Smooth muscle cell (in vitro differentiated cells): ENCODE measurements at regions not wholly inside any gene's neighbourhood (a gene's known extent, or its start where the extent isn't known, plus 50 kb on each side); places are given as distances from the start of the nearest gene placed in this dataset.
"Not testable (repeated sequence)": the region's sequence is repeated elsewhere in the genome, so short reads cannot be mapped to it uniquely, and the experiment has no call there.

Experiments
- DNase-seq: peaks from one replicate; lab custom pipeline; 2025; ENCODE audit not compliant: unreplicated experiment; lab: John Stamatoyannopoulos, UW
- H2AFZ ChIP-seq: fragments of 200-600 bp; sonication (generic); 2 replicates; pipeline ENCODE4 v1.6.0; 2016; ENCODE audit warnings: antibody characterized with exemption, low read depth, mild to moderate bottlenecking
- H3F3A ChIP-seq: fragments of 200-600 bp; sonication (generic); 2 replicates; pipeline ENCODE4 v1.6.0; 2017; ENCODE audit warnings: antibody characterized with exemption, low read depth
- H3K27ac ChIP-seq: fragments of 200-600 bp; sonication (generic); 2 replicates; pipeline ENCODE4 v1.5.1; 2016; ENCODE audit warnings: low read depth, mild to moderate bottlenecking
- H3K27me3 ChIP-seq: fragments of 200-600 bp; sonication (generic); 2 replicates; pipeline ENCODE4 v1.6.1; 2016; ENCODE audit warnings: low read depth, mild to moderate bottlenecking
- H3K36me3 ChIP-seq: fragments of 200-600 bp; sonication (generic); 2 replicates; pipeline ENCODE4 v1.5.1; 2016; ENCODE audit warnings: low read depth
- H3K4me1 ChIP-seq: fragments of 200-600 bp; sonication (generic); 2 replicates; pipeline ENCODE4 v1.5.1; 2016; ENCODE audit warnings: low read depth
- H3K4me2 ChIP-seq: fragments of 200-600 bp; sonication (generic); 2 replicates; pipeline ENCODE4 v1.6.0; 2016; ENCODE audit warnings: mild to moderate bottlenecking
- H3K4me3 ChIP-seq: fragments of 200-600 bp; sonication (generic); 2 replicates; pipeline ENCODE4 v1.5.1; 2016; ENCODE audit warnings: mild to moderate bottlenecking
- H3K79me2 ChIP-seq: fragments of 200-600 bp; sonication (generic); 2 replicates; pipeline ENCODE4 v1.6.0; 2016; ENCODE audit warnings: low read depth, mild to moderate bottlenecking
- H3K9ac ChIP-seq: fragments of 200-600 bp; sonication (generic); 2 replicates; pipeline ENCODE4 v1.6.0; 2016; ENCODE audit warnings: low read depth
- H3K9me3 ChIP-seq: fragments of 200-600 bp; sonication (generic); replicated peaks from 2 replicates; pipeline ENCODE4 v1.5.1; 2016; ENCODE audit warnings: low read depth
- H4K20me1 ChIP-seq: fragments of 200-600 bp; sonication (generic); 2 replicates; pipeline ENCODE4 v1.6.0; 2016; ENCODE audit warnings: low read depth
- WGBS: methylation state at CpG from one replicate; pipeline ENCODE4 v1.1.7; 2016; ENCODE audit warnings: low lambda C conversion rate; 5-methylcytosine and 5-hydroxymethylcytosine counted together
- TF ChIP-seq, protein P1 (sequence below): fragments of 200-600 bp; sonication (generic); IDR thresholded peaks from 2 replicates; pipeline ENCODE4 v1.5.1; 2017; ENCODE audit warnings: borderline replicate concordance, mild to moderate bottlenecking, antibody characterized with exemption; ENCODE audit not compliant: insufficient read depth, poor library complexity, severe bottlenecking

DNA sequence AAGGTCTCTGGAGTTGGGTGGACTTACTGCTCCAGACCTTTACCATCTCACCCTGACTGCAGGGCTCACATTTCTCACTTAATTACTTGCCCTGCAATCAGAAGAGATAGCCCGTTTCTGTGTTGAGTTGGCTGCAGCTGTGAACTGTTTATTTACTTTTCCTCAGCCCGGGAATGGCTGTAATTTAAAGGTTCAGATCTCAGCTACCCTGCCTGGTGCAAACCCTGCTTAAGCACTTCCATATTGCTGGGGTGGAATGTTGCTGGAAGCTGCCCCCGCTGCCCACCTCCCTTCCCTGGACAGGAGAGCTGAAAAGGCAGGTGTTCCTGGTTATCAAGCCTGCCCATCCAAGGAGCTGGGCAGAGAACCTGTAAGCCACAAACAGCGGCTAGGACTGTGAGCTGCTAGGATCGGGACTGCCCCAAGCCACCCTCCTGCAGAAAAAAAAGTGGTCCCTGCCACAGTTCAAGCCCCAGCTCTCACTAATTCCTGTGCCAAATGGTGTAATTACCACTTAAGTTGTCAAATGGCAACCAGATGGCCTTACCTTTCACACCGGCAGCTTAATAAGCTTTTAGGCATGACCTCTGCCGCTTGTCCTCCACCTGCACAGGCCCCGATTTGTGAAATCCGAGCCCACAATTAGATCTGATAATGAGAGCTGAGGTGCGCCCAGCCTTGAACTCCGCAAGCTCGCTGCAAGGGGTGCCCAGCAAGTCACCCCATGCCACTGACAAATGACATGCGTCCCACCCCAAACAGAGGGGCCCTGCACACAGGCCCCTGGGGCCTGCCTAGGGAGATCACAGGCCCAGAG is 269.8 kb downstream of the C16orf95 start:
- 57% methylated on average over 13 of the region's 13 CpGs for WGBS
- H3K27me3 ChIP-seq: peaks cover 9% of the 10 kb centered on the region
- no peaks in the 10 kb centered on the region for H3K36me3 ChIP-seq
- no peaks in the 10 kb centered on the region for H3F3A ChIP-seq
- no peak overlapping the region for H3K9ac ChIP-seq
- H3K4me2 ChIP-seq: peak overlapping the region; percentile 18
- no peaks in the 10 kb centered on the region for H3K9me3 ChIP-seq
- no peak for DNase-seq
- H2AFZ ChIP-seq: no peak overlapping the region
- H4K20me1 ChIP-seq: no peaks in the 10 kb centered on the region
- no peaks in the 10 kb centered on the region for H3K79me2 ChIP-seq
- TF ChIP-seq, protein P1, sequence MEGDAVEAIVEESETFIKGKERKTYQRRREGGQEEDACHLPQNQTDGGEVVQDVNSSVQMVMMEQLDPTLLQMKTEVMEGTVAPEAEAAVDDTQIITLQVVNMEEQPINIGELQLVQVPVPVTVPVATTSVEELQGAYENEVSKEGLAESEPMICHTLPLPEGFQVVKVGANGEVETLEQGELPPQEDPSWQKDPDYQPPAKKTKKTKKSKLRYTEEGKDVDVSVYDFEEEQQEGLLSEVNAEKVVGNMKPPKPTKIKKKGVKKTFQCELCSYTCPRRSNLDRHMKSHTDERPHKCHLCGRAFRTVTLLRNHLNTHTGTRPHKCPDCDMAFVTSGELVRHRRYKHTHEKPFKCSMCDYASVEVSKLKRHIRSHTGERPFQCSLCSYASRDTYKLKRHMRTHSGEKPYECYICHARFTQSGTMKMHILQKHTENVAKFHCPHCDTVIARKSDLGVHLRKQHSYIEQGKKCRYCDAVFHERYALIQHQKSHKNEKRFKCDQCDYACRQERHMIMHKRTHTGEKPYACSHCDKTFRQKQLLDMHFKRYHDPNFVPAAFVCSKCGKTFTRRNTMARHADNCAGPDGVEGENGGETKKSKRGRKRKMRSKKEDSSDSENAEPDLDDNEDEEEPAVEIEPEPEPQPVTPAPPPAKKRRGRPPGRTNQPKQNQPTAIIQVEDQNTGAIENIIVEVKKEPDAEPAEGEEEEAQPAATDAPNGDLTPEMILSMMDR: no peak
- no peak overlapping the region for H3K27ac ChIP-seq
- peaks cover 12% of the 10 kb centered on the region for H3K4me1 ChIP-seq
- no peak overlapping the region for H3K4me3 ChIP-seq

GRCh38 chr16:87048038-87048729 is 269.0 kb downstream of the C16orf95 start:
- Histone ChIP-seq H3K4me3 (no peak overlapping the region), H3K4me1 (peaks cover 12% of the 10 kb centered on the region), H3K27me3 (peaks cover 9% of the 10 kb centered on the region), H3K4me2 (no peak overlapping the region), H3K79me2 (no peaks in the 10 kb centered on the region), H3K27ac (no peak overlapping the region), H3K36me3 (no peaks in the 10 kb centered on the region), H4K20me1 (no peaks in the 10 kb centered on the region), H3K9ac (no peak overlapping the region), H2AFZ (no peak overlapping the region), H3K9me3 (no peaks in the 10 kb centered on the region), H3F3A (no peaks in the 10 kb centered on the region)
- TF ChIP-seq, protein P1: no peak
- no peak for DNase-seq
- 96% methylated on average over 9 of the region's 9 CpGs for WGBS

DNA sequence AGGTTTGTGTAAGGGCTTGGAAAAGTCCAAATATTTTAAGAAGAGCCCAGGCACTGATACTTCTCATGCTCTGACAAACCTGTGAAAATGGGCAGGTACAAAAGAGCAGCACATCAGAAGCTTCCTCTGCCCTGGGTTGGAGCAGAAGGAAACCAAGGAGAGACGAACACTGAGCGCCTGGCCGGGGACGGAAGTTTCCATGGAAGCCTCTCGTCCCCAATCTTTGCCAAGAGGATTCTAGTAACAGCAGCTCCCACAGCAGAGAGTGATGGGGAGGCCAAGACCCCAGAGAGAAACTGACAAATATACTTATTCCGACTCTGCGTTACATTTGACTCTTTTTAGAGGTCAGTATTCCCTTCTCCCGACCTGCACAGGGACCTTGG is 268.5 kb downstream of the C16orf95 start:
- no peaks in the 10 kb centered on the region for H3K9me3 ChIP-seq
- H3K4me1 ChIP-seq: peaks cover 12% of the 10 kb centered on the region
- H3K4me3 ChIP-seq: no peak overlapping the region
- no peak overlapping the region for H3K27ac ChIP-seq
- H3K9ac ChIP-seq: no peak overlapping the region
- no peak overlapping the region for H2AFZ ChIP-seq
- TF ChIP-seq, protein P1: no peak
- no peaks in the 10 kb centered on the region for H3F3A ChIP-seq
- no peaks in the 10 kb centered on the region for H3K36me3 ChIP-seq
- no peaks in the 10 kb centered on the region for H4K20me1 ChIP-seq
- peaks cover 9% of the 10 kb centered on the region for H3K27me3 ChIP-seq
- H3K4me2 ChIP-seq: no peak overlapping the region
- no peaks in the 10 kb centered on the region for H3K79me2 ChIP-seq
- WGBS: 93% methylated on average over 8 of the region's 8 CpGs
- no peak for DNase-seq

- not testable (repeated sequence) for DNase-seq, H3K27ac ChIP-seq, H2AFZ ChIP-seq, H3K36me3 ChIP-seq, H3K79me2 ChIP-seq, H3K4me2 ChIP-seq, H3K4me3 ChIP-seq, H3K9ac ChIP-seq, H3K27me3 ChIP-seq, H3F3A ChIP-seq, H3K9me3 ChIP-seq, H4K20me1 ChIP-seq
- peaks cover 12% of the 10 kb centered on the region for H3K4me1 ChIP-seq
- WGBS: 85% methylated on average over 7 of the region's 7 CpGs
Measured at GRCh38 chr16:87049216-87049615, 268.0 kb downstream of the C16orf95 start.
